Stimulated activated CD4-positive, alpha-beta T cell treated with anti-CD3 and anti-CD28 coated beads, Interleukin-1b, Interleukin-23, amount 100 ng/mL, for 4 hours (primary cell): ENCODE measurements at regions not wholly inside any gene's neighbourhood (a gene's known extent, or its start where the extent isn't known, plus 50 kb on each side); places are given as distances from the start of the nearest gene placed in this dataset.
"Not testable (repeated sequence)": the region's sequence is repeated elsewhere in the genome, so short reads cannot be mapped to it uniquely, and the experiment has no call there.

Experiments
- DNase-seq, 2 donors: peaks; one replicate each; pipeline ENCODE4 v3.0.0-alpha.2; 2020; ENCODE audit warnings: low read depth in 2 of 2

GRCh38 chr15:88965097-88965496, 51.9 kb upstream of the MFGE8 start:
- DNase-seq: not testable (repeated sequence)

- no peak for DNase-seq
Measured at GRCh38 chr15:88970232-88970631, 57.1 kb upstream of the MFGE8 start.

DNA sequence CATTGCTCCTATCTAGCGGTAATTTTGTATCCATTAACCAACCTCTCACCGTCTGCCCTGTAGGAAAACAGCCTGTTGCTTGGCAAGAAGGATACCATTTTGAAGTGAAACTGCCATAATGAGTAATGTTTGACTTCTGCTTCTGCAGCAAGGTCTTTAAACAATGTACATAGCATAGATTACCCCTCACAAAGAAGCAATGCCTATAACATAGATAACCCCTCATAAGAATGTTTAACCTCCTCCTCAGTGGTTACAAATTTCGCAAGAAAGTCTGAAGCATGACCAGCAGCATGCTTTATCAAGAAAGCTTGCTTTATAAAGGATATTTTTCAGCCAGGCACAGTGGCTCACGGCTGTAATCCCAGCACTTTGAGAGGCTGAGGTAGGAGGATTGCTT, 61.2 kb upstream of the MFGE8 start:
- no peak for DNase-seq

DNA sequence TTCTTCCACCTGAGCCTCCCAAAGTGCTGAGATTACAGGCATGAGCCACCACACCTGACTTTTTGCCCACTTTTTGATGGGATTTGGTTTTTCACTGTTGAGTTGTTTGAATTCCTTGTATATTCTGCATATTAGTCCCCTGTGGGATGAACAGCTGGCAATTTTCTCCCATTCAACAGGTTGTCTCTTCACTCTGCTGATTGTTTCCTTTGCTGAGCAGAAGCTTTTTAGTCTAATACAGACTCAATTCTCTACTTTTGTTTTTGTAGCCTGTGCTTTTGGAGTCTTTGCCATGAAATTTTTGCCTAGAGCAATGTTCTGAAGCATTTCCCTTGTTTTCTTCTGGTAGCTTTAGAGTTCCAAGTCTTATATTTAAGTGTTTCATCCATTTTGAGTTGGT, 62.7 kb upstream of the MFGE8 start:
- DNase-seq: no peak

DNA sequence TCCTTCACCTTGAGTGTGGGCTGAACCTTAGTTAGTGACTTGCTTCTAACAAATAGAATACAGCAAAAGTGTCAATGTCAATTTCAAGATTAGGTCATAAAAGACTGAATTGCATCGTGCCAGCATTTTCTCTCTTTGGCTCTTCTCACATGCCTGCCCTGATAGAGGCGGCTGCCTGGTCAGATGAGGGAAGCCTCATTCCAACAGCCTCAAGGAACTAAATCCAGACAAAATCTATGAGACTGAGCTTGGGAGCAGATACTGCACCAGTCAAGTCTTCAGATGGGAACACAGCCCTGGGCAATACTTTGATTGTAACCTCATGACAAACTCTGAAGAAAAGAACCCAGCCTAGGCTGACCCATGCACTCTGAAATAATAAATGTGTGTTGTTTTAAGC, 63.5 kb upstream of the MFGE8 start:
- DNase-seq: no peak

DNA sequence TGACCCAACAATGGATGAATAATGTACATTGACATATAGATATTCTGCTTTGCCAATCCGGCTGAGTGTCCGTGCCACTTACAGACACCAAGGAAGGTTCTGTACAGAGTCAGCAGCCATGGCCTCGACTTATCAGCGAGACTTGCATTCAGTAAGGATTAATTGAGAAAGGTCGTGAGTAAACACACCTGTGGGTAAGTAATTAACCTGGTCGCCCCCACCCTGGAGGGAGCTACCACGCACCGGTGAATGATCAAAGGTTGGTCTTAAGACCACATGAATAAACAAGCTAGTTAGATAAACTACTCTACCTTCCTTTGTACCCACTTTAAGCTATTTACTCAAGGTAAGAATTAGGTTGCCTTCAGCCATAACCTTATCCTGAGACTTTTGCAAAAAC, 66.5 kb upstream of the MFGE8 start:
- no peak for DNase-seq

- no peak for DNase-seq
Measured at GRCh38 chr15:88980498-88980897, 67.3 kb upstream of the MFGE8 start.

GRCh38 chr15:88981244-88982215, 68.4 kb upstream of the MFGE8 start:
- no peak for DNase-seq

GRCh38 chr15:88982304-88982945, 69.2 kb upstream of the MFGE8 start:
- no peak for DNase-seq

GRCh38 chr15:88982946-88983342, 69.8 kb upstream of the MFGE8 start:
- DNase-seq: no peak

DNA sequence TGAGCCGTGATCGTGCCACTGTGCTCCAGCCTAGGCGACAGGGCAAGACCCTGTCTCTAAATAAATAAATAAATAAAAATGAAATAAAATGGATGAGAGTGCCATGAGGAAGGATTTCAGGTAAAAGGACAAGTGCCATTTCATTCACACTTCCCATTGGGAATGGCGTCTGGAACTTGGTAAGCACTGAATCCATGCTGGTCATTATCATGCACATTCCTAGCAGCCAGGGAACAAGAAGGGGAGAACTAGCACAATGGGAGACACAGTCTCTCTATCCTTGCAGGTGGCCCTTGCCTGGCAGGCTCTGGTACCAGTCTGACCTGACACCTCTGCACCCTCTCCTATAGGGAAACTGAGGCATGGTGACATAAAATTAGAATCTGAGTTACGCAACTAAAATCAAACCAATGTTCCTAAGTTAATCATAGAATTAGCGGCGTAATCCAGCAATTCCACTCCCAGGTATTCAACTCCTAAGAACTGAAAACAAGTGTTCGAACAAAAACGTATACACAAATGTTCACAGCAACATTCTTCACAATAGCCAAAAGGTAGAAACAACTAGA, 70.8 kb upstream of the MFGE8 start:
- DNase-seq: no peak

- no peak for DNase-seq
Measured at GRCh38 chr15:88985547-88986393, 72.6 kb upstream of the MFGE8 start.

DNA sequence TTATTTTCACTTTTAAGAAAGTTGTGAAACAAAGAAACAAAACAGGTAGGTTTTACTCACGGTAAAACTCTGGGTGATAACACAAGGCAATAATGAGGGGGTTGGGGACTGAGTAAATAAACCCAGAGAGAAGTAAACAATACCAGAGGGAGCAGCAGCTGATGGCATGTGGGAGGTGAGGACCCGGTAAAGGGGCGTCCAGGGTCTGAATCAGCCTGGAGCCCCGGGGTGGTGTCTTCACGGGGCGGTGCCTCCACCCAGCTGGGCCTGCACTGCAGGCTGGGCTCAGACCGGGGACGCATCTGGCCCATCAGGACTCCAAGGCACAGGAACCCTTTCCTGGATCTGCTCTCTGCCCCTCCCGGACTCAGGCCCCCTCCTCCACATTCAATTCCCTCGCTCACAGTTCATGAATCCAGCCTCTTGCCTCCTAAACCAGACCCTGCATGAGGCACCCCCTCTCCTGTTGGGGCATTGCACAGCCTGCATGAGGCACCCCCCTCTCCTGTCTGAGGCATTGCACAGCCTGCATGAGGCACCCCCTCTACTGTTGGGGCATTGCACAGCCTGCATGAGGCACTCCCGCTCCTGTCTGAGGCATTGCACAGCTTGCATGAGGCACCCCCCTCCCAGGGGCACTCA, 73.9 kb upstream of the MFGE8 start:
- no peak for DNase-seq

- DNase-seq: no peak
Measured at GRCh38 chr15:88987591-88987933, 74.4 kb upstream of the MFGE8 start.

DNA sequence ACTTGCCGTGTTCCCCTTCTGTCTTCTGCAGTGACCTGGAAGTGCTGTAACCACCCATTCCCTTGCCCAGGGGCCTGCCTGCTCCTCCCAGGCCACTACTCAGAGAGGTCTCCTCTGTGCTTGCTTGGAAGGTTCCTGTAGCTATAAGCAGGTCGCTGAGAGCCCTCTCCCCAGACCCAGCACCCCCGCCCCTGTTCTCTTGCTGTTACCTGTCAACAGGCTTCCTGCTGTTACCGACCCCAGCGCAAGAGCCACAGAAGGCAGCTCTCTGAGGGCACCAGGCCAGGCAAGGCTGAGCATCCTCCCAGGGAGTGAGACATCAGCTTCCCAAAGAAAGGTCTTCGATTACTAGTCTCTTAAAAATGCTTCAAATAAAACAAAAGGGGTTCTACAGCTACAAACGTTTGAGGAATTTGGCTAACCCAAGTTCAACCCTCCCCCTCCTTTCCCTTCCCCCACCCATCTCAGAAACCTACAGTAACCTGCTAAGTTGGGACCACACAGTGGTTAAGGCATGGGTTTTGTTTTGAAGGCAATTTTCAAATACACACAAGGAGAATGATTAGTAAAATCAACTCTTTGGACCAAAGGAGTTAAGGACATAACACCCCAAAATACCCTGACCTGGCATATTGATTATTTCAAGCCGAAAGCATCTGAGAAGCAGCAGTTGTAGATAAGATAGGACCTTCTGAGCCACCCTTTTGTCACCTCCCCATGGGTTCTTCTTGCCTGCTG, 74.9 kb upstream of the MFGE8 start:
- DNase-seq: no peak

DNA sequence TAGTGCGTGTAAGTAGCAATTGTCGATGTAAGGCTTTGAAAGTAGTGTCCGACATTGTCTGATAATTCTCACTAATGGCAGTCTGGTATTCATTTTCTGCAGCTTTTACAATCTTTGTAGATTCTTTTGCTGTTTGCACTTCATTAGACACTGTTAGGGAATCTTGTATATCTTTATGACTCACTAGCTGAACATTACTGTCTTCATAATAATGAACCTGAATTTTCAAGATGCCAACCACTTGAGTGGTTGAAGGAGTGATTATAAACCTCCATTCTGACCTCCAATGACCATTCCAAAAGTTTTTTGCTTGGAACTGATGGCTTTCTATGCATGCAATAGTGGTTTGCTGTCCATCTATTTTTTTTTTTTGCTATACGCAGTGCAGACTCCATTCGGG, 76.4 kb upstream of the MFGE8 start:
- DNase-seq: no peak

- no peak for DNase-seq
Measured at GRCh38 chr15:88990185-88990679, 77.1 kb upstream of the MFGE8 start.

DNA sequence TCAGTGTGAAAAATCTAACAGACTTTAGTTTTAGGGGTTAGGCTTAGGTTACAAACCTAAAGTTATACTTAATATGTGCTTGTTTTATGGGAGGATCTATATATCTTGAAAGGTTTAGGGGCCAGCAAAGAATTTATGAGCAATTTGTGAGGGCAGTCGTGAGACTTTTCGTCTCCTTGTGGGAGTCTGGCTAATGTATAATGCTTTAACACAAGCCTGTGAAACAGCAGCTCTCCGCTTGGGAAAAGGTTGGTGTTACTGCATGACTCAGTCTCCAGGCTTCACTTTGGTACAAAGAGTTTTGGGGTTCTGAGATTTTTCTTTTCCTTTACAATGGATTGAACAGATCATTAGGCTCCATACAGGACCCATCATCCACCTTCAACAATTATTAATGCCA, 79.0 kb upstream of the MFGE8 start:
- no peak for DNase-seq

DNA sequence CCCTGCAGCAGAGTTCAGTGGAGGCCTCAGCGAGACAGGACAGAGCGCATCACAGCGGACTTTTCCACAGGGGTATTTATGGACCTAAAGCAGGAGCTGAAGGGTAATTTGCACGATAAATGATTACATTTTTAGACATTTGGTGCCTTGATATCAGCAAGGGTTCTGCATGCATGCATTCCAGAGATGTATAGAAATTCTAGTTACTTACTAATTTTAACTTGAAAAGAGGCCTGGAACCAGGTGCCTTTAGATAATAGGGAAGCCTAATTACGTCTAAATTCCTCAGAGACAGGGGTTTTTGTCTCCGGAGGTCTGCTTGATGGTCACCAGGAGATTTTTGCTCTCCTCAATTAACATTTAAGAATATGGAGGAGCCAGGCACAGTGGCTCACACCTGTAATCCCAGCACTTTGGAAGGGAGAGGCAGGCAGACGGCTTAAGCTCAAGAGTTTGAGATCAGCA, 79.8 kb upstream of the MFGE8 start:
- no peak for DNase-seq

- no peak for DNase-seq
Measured at GRCh38 chr15:88993662-88994061, 80.5 kb upstream of the MFGE8 start.

- no peak for DNase-seq
Measured at GRCh38 chr15:88994286-88994685, 81.1 kb upstream of the MFGE8 start.
